22Rv1 (cell line): ENCODE measurements at regions not wholly inside any gene's neighbourhood (a gene's known extent, or its start where the extent isn't known, plus 50 kb on each side); places are given as distances from the start of the nearest gene placed in this dataset.

Experiments used
- H3K27ac ChIP-seq: fragments of 450-650 bp; 2 replicates; pipeline ENCODE4 v1.5.1; 2017
- CTCF ChIP-seq: fragments of 450-650 bp; IDR thresholded peaks from 2 replicates; pipeline ENCODE4 v1.5.1; 2017; ENCODE audit warnings: mild to moderate bottlenecking
- ZFX ChIP-seq: fragments of 450-650 bp; IDR thresholded peaks from 2 replicates; pipeline ENCODE4 v1.6.1; 2017; ENCODE audit warnings: antibody characterized with exemption, borderline replicate concordance

- TF ChIP-seq ZFX, result no peak
- no peak for TF ChIP-seq CTCF
These were observed 89.5 kb downstream of the ZFP36L2 start for GRCh38 chr2:43136876-43137275.

GRCh38 chr2:43136011-43136799 lies 90.2 kb downstream of the ZFP36L2 start:
- TF ChIP-seq CTCF (no peak), ZFX (no peak)
- H3K27ac ChIP-seq, result no peak overlapping the region

More at GRCh38 chr2:43136876-43137275, 89.5 kb downstream of the ZFP36L2 start:
- H3K27ac ChIP-seq, result no peak overlapping the region

DNA sequence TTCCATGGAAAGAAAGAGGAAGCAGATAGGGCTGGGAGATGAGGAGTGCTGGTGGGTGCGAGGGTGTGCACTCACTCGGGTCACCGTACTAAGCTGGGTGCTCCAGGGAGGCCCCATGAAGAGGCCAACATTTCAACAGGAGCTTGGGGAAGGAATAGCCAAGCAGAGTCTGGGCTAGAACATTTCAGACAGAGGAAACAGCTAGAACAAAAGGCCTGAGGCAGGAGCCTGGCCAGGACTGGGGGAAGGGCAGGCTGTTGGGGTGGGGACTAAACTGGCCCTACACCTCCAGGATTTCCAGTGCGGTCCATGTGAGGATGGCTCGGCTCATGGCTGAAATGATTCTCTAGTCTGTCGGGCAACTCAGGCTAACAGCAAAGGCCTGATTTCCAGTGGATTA lies 90.8 kb downstream of the ZFP36L2 start:
- no peak overlapping the region for H3K27ac ChIP-seq
- no peak for TF ChIP-seq CTCF
- no peak for TF ChIP-seq ZFX

DNA sequence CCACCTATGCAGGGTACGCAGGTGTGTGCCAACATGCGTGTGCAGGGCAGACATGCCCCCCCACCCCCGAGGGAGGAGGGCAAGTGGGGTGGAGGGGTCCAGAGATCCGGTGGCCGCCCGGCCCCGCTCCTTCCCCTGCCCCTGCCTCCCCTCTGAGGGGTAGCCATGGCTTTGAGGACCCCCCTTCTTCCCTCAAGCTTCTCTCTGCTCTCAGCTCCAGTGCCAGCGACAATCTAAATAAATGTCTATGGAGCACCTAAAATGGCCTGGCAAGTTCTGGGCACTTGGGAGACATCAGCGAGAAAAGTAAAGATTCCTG lies 91.9 kb downstream of the ZFP36L2 start:
- no peak overlapping the region for H3K27ac ChIP-seq

GRCh38 chr2:43133708-43134570 lies 92.5 kb downstream of the ZFP36L2 start:
- H3K27ac ChIP-seq, result no peak overlapping the region
- no peak for TF ChIP-seq ZFX
- no peak for TF ChIP-seq CTCF

More for the DNA sequence above, 91.9 kb downstream of the ZFP36L2 start:
- no peak for TF ChIP-seq CTCF
- TF ChIP-seq ZFX, result no peak

GRCh38 chr2:43133336-43133707 lies 93.1 kb downstream of the ZFP36L2 start:
- TF ChIP-seq ZFX, result no peak
- no peak for TF ChIP-seq CTCF
- no peak overlapping the region for H3K27ac ChIP-seq
